Gastroesophageal sphincter (tissue), 4 donors: ENCODE measurements at regions not wholly inside any gene's neighbourhood (a gene's known extent, or its start where the extent isn't known, plus 50 kb on each side); places are given as distances from the start of the nearest gene placed in this dataset.

Experiments used
- ATAC-seq: fragments of 150-250 bp; one replicate; pipeline ENCODE4 v1.9.1; 2016; ENCODE audit warnings: mild to moderate bottlenecking, moderate library complexity
- H3K27ac ChIP-seq, 4 donors: fragments of 200-600 bp; sonication (generic) in 3 of 4; 1 replicate in 3 of 4; 2 replicates in 1 of 4; pipeline ENCODE4 v1.5.1; 2016 to 2019
- H3K27me3 ChIP-seq: fragments of 200-600 bp; sonication (generic); one replicate; pipeline ENCODE4 v1.5.1; 2019
- H3K36me3 ChIP-seq, 2 donors: fragments of 200-600 bp; sonication (generic); one replicate each; pipeline ENCODE4 v1.5.1; 2019; ENCODE audit warnings: control low read depth in 1 of 2
- H3K4me1 ChIP-seq, 3 donors: fragments of 200-600 bp; sonication (generic); 1 replicate in 2 of 3; 2 replicates in 1 of 3; pipeline ENCODE4 v1.5.1; 2016 to 2019; ENCODE audit warnings: control low read depth in 2 of 3
- H3K4me3 ChIP-seq, 2 donors: fragments of 200-600 bp; sonication (generic); one replicate each; pipeline ENCODE4 v1.5.1; 2019; ENCODE audit warnings: mild to moderate bottlenecking in 1 of 2, moderate library complexity in 1 of 2
- H3K9me3 ChIP-seq, 3 donors: fragments of 200-600 bp; sonication (generic); one replicate each; pipeline ENCODE4 v1.5.1; 2017 to 2019; ENCODE audit warnings: control low read depth in 2 of 3
- CTCF ChIP-seq, 4 experiments: fragments of 200-600 bp in 2 of 4; fragments of 450-650 bp in 2 of 4; sonication (generic) in 1 of 4; IDR thresholded peaks; one replicate each; pipeline ENCODE4 v1.5.1; 2017 to 2019; ENCODE audit warnings: antibody characterized with exemption in 4 of 4, mild to moderate bottlenecking in 2 of 4, moderate library complexity in 2 of 4
- EP300 ChIP-seq: sonication (generic); formaldehyde crosslinking; IDR thresholded peaks from one replicate; pipeline ENCODE4 v1.6.1; 2017; ENCODE audit warnings: antibody characterized with exemption, mild to moderate bottlenecking
- POLR2A ChIP-seq, 2 donors: fragments of 450-650 bp; IDR thresholded peaks; one replicate each; pipeline ENCODE4 v1.6.1; 2017; ENCODE audit warnings: antibody characterized with exemption in 2 of 2, mild to moderate bottlenecking in 2 of 2, moderate library complexity in 1 of 2
- POLR2AphosphoS5 ChIP-seq: sonication (generic); formaldehyde crosslinking; IDR thresholded peaks from one replicate; pipeline ENCODE4 v1.6.1; 2017; ENCODE audit warnings: antibody characterized with exemption
- WGBS, 2 donors: methylation state at CpG; one replicate each; pipeline ENCODE4 v1.1.5; 2018; ENCODE audit warnings: low coverage in 1 of 2; 5-methylcytosine and 5-hydroxymethylcytosine counted together

- ATAC-seq, result no peak
- Histone ChIP-seq H3K4me3 (no peak overlapping the region), H3K9me3 (no peaks in the 10 kb centered on the region), H3K27ac (no peak overlapping the region), H3K4me1 (no peaks in the 10 kb centered on the region), H3K36me3 (no peaks in the 10 kb centered on the region), H3K27me3 (no peaks in the 10 kb centered on the region)
- TF ChIP-seq POLR2A (IDR thresholded peaks at IDR 0.05) (no peak), CTCF (IDR thresholded peaks at IDR 0.05) (no peak), EP300 (no peak), POLR2AphosphoS5 (no peak)
- WGBS, 2 donors, result 71 to 80% methylated on average over 3 of the region's 3 CpGs
Observed at GRCh38 chr6:106827081-106827480, 147.4 kb downstream of the CD24 start.

DNA sequence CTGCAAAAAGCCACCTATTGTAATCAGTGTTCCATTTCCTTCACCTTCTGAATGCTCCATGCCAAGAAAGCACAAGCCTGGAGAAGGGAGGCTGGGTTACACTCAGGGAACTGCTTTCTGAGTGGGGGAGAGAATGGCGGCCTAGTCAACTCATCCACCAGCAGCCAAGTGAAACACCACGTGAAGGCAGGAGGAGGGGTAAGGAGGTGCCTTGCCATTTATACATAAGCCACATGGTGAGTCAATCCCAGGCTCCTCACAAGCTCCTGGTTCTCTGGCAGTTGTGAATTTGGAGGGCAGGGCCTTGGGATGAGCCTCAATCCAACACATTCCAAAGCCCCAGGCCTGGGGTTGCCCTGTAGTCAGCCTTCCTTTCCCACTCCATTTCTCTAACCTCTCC, 149.4 kb downstream of the CD24 start:
- 29 to 92% methylated on average over 1 to 2 of the region's 2 CpGs for WGBS, 2 donors
- no peaks in the 10 kb centered on the region for H3K27me3 ChIP-seq
- H3K4me1 ChIP-seq, result no peaks in the 10 kb centered on the region
- no peak overlapping the region for H3K4me3 ChIP-seq
- no peak for TF ChIP-seq POLR2AphosphoS5
- no peak for TF ChIP-seq CTCF (IDR thresholded peaks at IDR 0.05)
- TF ChIP-seq EP300, result no peak
- no peak for TF ChIP-seq POLR2A (IDR thresholded peaks at IDR 0.05)
- H3K27ac ChIP-seq, result no peak overlapping the region
- no peaks in the 10 kb centered on the region for H3K9me3 ChIP-seq
- no peaks in the 10 kb centered on the region for H3K36me3 ChIP-seq
- no peak for ATAC-seq

- 53% methylated on average over 7 of the region's 10 CpGs; no CpG with 5 or more reads in 1 of the 2 donors for WGBS, 2 donors
- no peak for ATAC-seq
- Histone ChIP-seq H3K36me3 (no peaks in the 10 kb centered on the region), H3K4me1 (no peaks in the 10 kb centered on the region), H3K27ac (no peak overlapping the region), H3K9me3 (no peaks in the 10 kb centered on the region), H3K4me3 (no peak overlapping the region), H3K27me3 (no peaks in the 10 kb centered on the region)
- no peak for TF ChIP-seq EP300
- no peak for TF ChIP-seq CTCF (IDR thresholded peaks at IDR 0.05)
- TF ChIP-seq POLR2AphosphoS5, result no peak
- TF ChIP-seq POLR2A (IDR thresholded peaks at IDR 0.05), result no peak
Observed at GRCh38 chr6:106823732-106824351, 150.7 kb downstream of the CD24 start.

- WGBS, 2 donors, result 94 to 100% methylated on average over 2 of the region's 5 CpGs
- H3K27me3 ChIP-seq, result no peaks in the 10 kb centered on the region
- H3K4me3 ChIP-seq, result no peak overlapping the region
- no peaks in the 10 kb centered on the region for H3K36me3 ChIP-seq
- H3K9me3 ChIP-seq, result no peaks in the 10 kb centered on the region
- no peak overlapping the region for H3K27ac ChIP-seq
- TF ChIP-seq POLR2A (IDR thresholded peaks at IDR 0.05), result no peak
- TF ChIP-seq EP300, result no peak
- TF ChIP-seq CTCF (IDR thresholded peaks at IDR 0.05), result no peak
- no peak for TF ChIP-seq POLR2AphosphoS5
- no peaks in the 10 kb centered on the region for H3K4me1 ChIP-seq
- no peak for ATAC-seq
Observed at GRCh38 chr6:106823058-106823457, 151.5 kb downstream of the CD24 start.

GRCh38 chr6:106820412-106820852, 154.1 kb downstream of the CD24 start:
- TF ChIP-seq POLR2A (IDR thresholded peaks at IDR 0.05) (no peak), CTCF (IDR thresholded peaks at IDR 0.05) (no peak), POLR2AphosphoS5 (no peak), EP300 (no peak)
- H3K4me1 ChIP-seq, result no peaks in the 10 kb centered on the region
- H3K36me3 ChIP-seq, result no peaks in the 10 kb centered on the region
- no peaks in the 10 kb centered on the region for H3K9me3 ChIP-seq
- no peaks in the 10 kb centered on the region for H3K27me3 ChIP-seq
- H3K27ac ChIP-seq, result no peak overlapping the region
- H3K4me3 ChIP-seq, result no peak overlapping the region
- no peak for ATAC-seq
